NT2/D1 (cell line): ENCODE measurements at regions not wholly inside any gene's neighbourhood (a gene's known extent, or its start where the extent isn't known, plus 50 kb on each side); places are given as distances from the start of the nearest gene placed in this dataset.

Experiments
- SUZ12 ChIP-seq: IDR thresholded peaks from 2 replicates; pipeline ENCODE4 v1.6.1; 2011; ENCODE audit not compliant: insufficient read length, insufficient read depth; ENCODE audit errors: extremely low read depth
- ZNF274 ChIP-seq: IDR thresholded peaks from 2 replicates; pipeline ENCODE4 v1.6.1; 2011; ENCODE audit warnings: mild to moderate bottlenecking, low read depth, low read length

GRCh38 chrX:9260603-9261002 is 204.3 kb upstream of the TBL1X start:
- no peak for TF ChIP-seq ZNF274
- TF ChIP-seq SUZ12 = no peak
